Keratinocyte (primary cell): ENCODE measurements at regions not wholly inside any gene's neighbourhood (a gene's known extent, or its start where the extent isn't known, plus 50 kb on each side); places are given as distances from the start of the nearest gene placed in this dataset.

Experiments used
- DNase-seq: peaks from one replicate; pipeline ENCODE4 v3.0.0-alpha.2; 2011; ENCODE audit warnings: low read depth, missing footprints, low spot score
- FAIRE-seq: peaks from 2 replicates; lab custom pipeline; 2011; peaks lifted over from hg19 to GRCh38; lab: Jason Lieb, UNC
- H2AFZ ChIP-seq: 2 replicates; pipeline ENCODE4 v1.6.0; 2012; ENCODE audit warnings: low read length, control low read depth, inconsistent platforms; ENCODE audit not compliant: control insufficient read depth
- H3K27ac ChIP-seq: 2 replicates; pipeline ENCODE4 v1.5.1; 2011; ENCODE audit warnings: low read length; ENCODE audit not compliant: control insufficient read depth, insufficient read depth
- H3K27me3 ChIP-seq: 3 replicates; pipeline ENCODE4 v1.6.0; 2011; ENCODE audit warnings: low read length; ENCODE audit not compliant: control insufficient read depth, insufficient read depth; ENCODE audit errors: extremely low read depth
- H3K36me3 ChIP-seq, 2 experiments: 2 replicates in 1 of 2; 3 replicates in 1 of 2; pipeline ENCODE4 v1.5.1; 2011; ENCODE audit warnings: low read length in 2 of 2, mild to moderate bottlenecking in 1 of 2; ENCODE audit not compliant: control insufficient read depth in 2 of 2, insufficient read depth in 2 of 2; ENCODE audit errors: extremely low read depth in 1 of 2
- H3K4me1 ChIP-seq: 3 replicates; pipeline ENCODE4 v1.5.1; 2011; ENCODE audit warnings: low read length; ENCODE audit not compliant: control insufficient read depth, insufficient read depth; ENCODE audit errors: extremely low read depth
- H3K4me2 ChIP-seq: 3 replicates; pipeline ENCODE4 v1.6.0; 2011; ENCODE audit warnings: low read depth, low read length; ENCODE audit not compliant: control insufficient read depth, insufficient read depth; ENCODE audit errors: extremely low read depth
- H3K4me3 ChIP-seq, 3 experiments: fragments of 200-600 bp in 1 of 3; sonication (generic) in 1 of 3; 2 replicates in 2 of 3; 3 replicates in 1 of 3; pipeline ENCODE4 v1.5.1; 2011 to 2016; ENCODE audit warnings: low read length in 3 of 3, mild to moderate bottlenecking in 3 of 3, control low read depth in 2 of 3, inconsistent platforms in 1 of 3, low read depth in 1 of 3, mixed read lengths in 1 of 3, mixed run types in 1 of 3, moderate library complexity in 1 of 3; ENCODE audit not compliant: control insufficient read depth in 2 of 3, insufficient read depth in 2 of 3; ENCODE audit errors: extremely low read depth in 1 of 3
- H3K79me2 ChIP-seq: 2 replicates; pipeline ENCODE4 v1.6.0; 2012; ENCODE audit warnings: low read length; ENCODE audit not compliant: control insufficient read depth, insufficient read depth
- H3K9ac ChIP-seq: 3 replicates; pipeline ENCODE4 v1.6.0; 2011; ENCODE audit warnings: low read length; ENCODE audit not compliant: control insufficient read depth, insufficient read depth; ENCODE audit errors: extremely low read depth
- H3K9me1 ChIP-seq: 3 replicates; pipeline ENCODE4 v1.6.0; 2011; ENCODE audit warnings: low read length; ENCODE audit not compliant: control insufficient read depth, insufficient read depth; ENCODE audit errors: extremely low read depth
- H3K9me3 ChIP-seq: 2 replicates; pipeline ENCODE4 v1.5.1; 2012; ENCODE audit warnings: low read depth, low read length; ENCODE audit not compliant: control insufficient read depth
- H4K20me1 ChIP-seq: 3 replicates; pipeline ENCODE4 v1.6.0; 2011; ENCODE audit warnings: low read length; ENCODE audit not compliant: control insufficient read depth, insufficient read depth; ENCODE audit errors: extremely low read depth
- EZH2 ChIP-seq: IDR thresholded peaks from one replicate; pipeline ENCODE4 v1.6.1; 2012; ENCODE audit warnings: inconsistent platforms, mild to moderate bottlenecking, low read length, moderate library complexity
- dilution Hi-C: fragments of 300-500 bp; cut with MboI; formaldehyde crosslinking; loops from one replicate; pipeline ENCODE4 v1.7.0; 2020; ENCODE audit warnings: low sequenced_read_pairs; ENCODE audit not compliant: extremely low pct_ligation_motif_present
- TF ChIP-seq, protein P1 (sequence below), 3 experiments: IDR thresholded peaks in 1 of 3; conservative IDR thresholded peaks in 1 of 3; optimal IDR thresholded peaks in 1 of 3; 2 replicates in 2 of 3; 3 replicates in 1 of 3; pipeline versions ENCODE3 to v1.5.1; 2011; ENCODE audit warnings: low read length in 3 of 3, mild to moderate bottlenecking in 3 of 3, moderate library complexity in 2 of 3, control low read depth in 1 of 3, inconsistent platforms in 1 of 3; ENCODE audit not compliant: insufficient read depth in 2 of 3; ENCODE audit errors: extremely low read depth in 1 of 3

- Histone ChIP-seq H3K27ac (no peak overlapping the region), H3K9me3 (peaks cover 5% of the 10 kb centered on the region), H3K79me2 (no peaks in the 10 kb centered on the region), H3K4me2 (no peak overlapping the region), H3K9me1 (no peaks in the 10 kb centered on the region), H3K36me3 (no peaks in the 10 kb centered on the region), H3K4me3 (no peak overlapping the region), H3K9ac (no peak overlapping the region), H3K27me3 (no peaks in the 10 kb centered on the region), H2AFZ (no peak overlapping the region), H3K4me1 (no peaks in the 10 kb centered on the region), H4K20me1 (no peaks in the 10 kb centered on the region)
- FAIRE-seq = no peak
- DNase-seq = no peak
- dilution Hi-C loops = no loop called here
- TF ChIP-seq, protein P1, sequence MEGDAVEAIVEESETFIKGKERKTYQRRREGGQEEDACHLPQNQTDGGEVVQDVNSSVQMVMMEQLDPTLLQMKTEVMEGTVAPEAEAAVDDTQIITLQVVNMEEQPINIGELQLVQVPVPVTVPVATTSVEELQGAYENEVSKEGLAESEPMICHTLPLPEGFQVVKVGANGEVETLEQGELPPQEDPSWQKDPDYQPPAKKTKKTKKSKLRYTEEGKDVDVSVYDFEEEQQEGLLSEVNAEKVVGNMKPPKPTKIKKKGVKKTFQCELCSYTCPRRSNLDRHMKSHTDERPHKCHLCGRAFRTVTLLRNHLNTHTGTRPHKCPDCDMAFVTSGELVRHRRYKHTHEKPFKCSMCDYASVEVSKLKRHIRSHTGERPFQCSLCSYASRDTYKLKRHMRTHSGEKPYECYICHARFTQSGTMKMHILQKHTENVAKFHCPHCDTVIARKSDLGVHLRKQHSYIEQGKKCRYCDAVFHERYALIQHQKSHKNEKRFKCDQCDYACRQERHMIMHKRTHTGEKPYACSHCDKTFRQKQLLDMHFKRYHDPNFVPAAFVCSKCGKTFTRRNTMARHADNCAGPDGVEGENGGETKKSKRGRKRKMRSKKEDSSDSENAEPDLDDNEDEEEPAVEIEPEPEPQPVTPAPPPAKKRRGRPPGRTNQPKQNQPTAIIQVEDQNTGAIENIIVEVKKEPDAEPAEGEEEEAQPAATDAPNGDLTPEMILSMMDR (optimal IDR thresholded peaks at IDR 0.05 in 1 of 3, IDR thresholded peaks at IDR 0.05 in 1 of 3, conservative IDR thresholded peaks at IDR 0.05 in 1 of 3; ENCODE audit: extremely low read depth in 1 of 3, insufficient read depth in 2 of 3, low read length in 3 of 3) = no peak
- no peak for TF ChIP-seq EZH2
Measured at GRCh38 chr2:5328826-5329225, 363.4 kb upstream of the SOX11 start.

- no peaks in the 10 kb centered on the region for H3K79me2 ChIP-seq
- H3K4me1 ChIP-seq = no peaks in the 10 kb centered on the region
- no peak for DNase-seq
- no peak overlapping the region for H3K27ac ChIP-seq
- FAIRE-seq = no peak
- no peak overlapping the region for H2AFZ ChIP-seq
- peaks cover 3% of the 10 kb centered on the region for H3K9me3 ChIP-seq
- no peaks in the 10 kb centered on the region for H3K27me3 ChIP-seq
- H3K9ac ChIP-seq = no peak overlapping the region
- no peaks in the 10 kb centered on the region for H4K20me1 ChIP-seq
- dilution Hi-C loops = no loop called here
- H3K4me2 ChIP-seq = no peak overlapping the region
- H3K4me3 ChIP-seq = no peak overlapping the region
- no peaks in the 10 kb centered on the region for H3K9me1 ChIP-seq
- TF ChIP-seq, protein P1 (optimal IDR thresholded peaks at IDR 0.05 in 1 of 3, IDR thresholded peaks at IDR 0.05 in 1 of 3, conservative IDR thresholded peaks at IDR 0.05 in 1 of 3; ENCODE audit: extremely low read depth in 1 of 3, insufficient read depth in 2 of 3, low read length in 3 of 3) = no peak
- no peak for TF ChIP-seq EZH2
- H3K36me3 ChIP-seq = no peaks in the 10 kb centered on the region
Measured at GRCh38 chr2:5329763-5330162, 362.4 kb upstream of the SOX11 start.
